Prostate gland (tissue), 2 donors: ENCODE measurements at regions not wholly inside any gene's neighbourhood (a gene's known extent, or its start where the extent isn't known, plus 50 kb on each side); places are given as distances from the start of the nearest gene placed in this dataset.
"Not testable (repeated sequence)": the region's sequence is repeated elsewhere in the genome, so short reads cannot be mapped to it uniquely, and the experiment has no call there.

Source experiments
- CTCF ChIP-seq, 4 experiments: fragments of 200-600 bp in 2 of 4; fragments of 450-650 bp in 2 of 4; sonication (generic) in 2 of 4; IDR thresholded peaks; 1 replicate in 3 of 4; 2 replicates in 1 of 4; pipeline ENCODE4 v1.5.1; 2016 to 2019; ENCODE audit warnings: antibody characterized with exemption in 4 of 4, mild to moderate bottlenecking in 2 of 4, moderate library complexity in 2 of 4
- POLR2AphosphoS5 ChIP-seq: sonication (generic); formaldehyde crosslinking; IDR thresholded peaks from one replicate; pipeline ENCODE4 v1.6.1; 2017; ENCODE audit warnings: antibody characterized with exemption

- not testable (repeated sequence) for TF ChIP-seq CTCF (IDR thresholded peaks at IDR 0.05); POLR2AphosphoS5
Measured at GRCh38 chrY:18629805-18630516, 83.4 kb downstream of the HSFY1 start.
